Adipocyte (in vitro differentiated cells): ENCODE measurements at regions not wholly inside any gene's neighbourhood (a gene's known extent, or its start where the extent isn't known, plus 50 kb on each side); places are given as distances from the start of the nearest gene placed in this dataset.

ENCODE experiments used
- DNase-seq: peaks from one replicate; pipeline ENCODE4 v3.0.0-alpha.2; 2015; ENCODE audit warnings: low read depth
- H3K27me3 ChIP-seq: replicated peaks from 2 replicates; pipeline ENCODE4 v1.7.0; 2013; ENCODE audit warnings: mild to moderate bottlenecking, low read length, moderate library complexity; ENCODE audit not compliant: control insufficient read depth, insufficient read depth
- H3K36me3 ChIP-seq: 2 replicates; pipeline ENCODE4 v1.7.0; 2013; ENCODE audit warnings: low read length, mild to moderate bottlenecking, moderate library complexity; ENCODE audit not compliant: control insufficient read depth, insufficient read depth, severe bottlenecking
- H3K4me1 ChIP-seq: 2 replicates; pipeline ENCODE4 v1.7.0; 2013; ENCODE audit warnings: mild to moderate bottlenecking, low read length, moderate library complexity; ENCODE audit not compliant: control insufficient read depth, insufficient read depth
- H3K4me3 ChIP-seq: 2 replicates; pipeline ENCODE4 v1.7.0; 2013; ENCODE audit warnings: mild to moderate bottlenecking, low read length, moderate library complexity
- H3K9ac ChIP-seq: 2 replicates; pipeline ENCODE4 v1.7.0; 2013; ENCODE audit warnings: mild to moderate bottlenecking, low read length, moderate library complexity
- H3K9me3 ChIP-seq: 2 replicates; pipeline ENCODE4 v1.7.0; 2013; ENCODE audit warnings: mild to moderate bottlenecking, low read length, moderate library complexity; ENCODE audit not compliant: control insufficient read depth

- H3K4me3 ChIP-seq, result no peak overlapping the region
- peaks cover 11% of the 10 kb centered on the region for H3K9me3 ChIP-seq
- H3K36me3 ChIP-seq, result no peaks in the 10 kb centered on the region
- H3K4me1 ChIP-seq, result peaks cover 9% of the 10 kb centered on the region
- no peak for DNase-seq
- H3K27me3 ChIP-seq, result no peaks in the 10 kb centered on the region
- no peak overlapping the region for H3K9ac ChIP-seq
These were observed 72.6 kb downstream of the MYEOV start for GRCh38 chr11:69366591-69366990.

GRCh38 chr11:69367211-69367964, 73.4 kb downstream of the MYEOV start:
- H3K4me3 ChIP-seq, result no peak overlapping the region
- H3K27me3 ChIP-seq, result no peaks in the 10 kb centered on the region
- no peak overlapping the region for H3K9ac ChIP-seq
- no peak for DNase-seq
- peaks cover 11% of the 10 kb centered on the region for H3K9me3 ChIP-seq
- H3K36me3 ChIP-seq, result no peaks in the 10 kb centered on the region
- peaks cover 6% of the 10 kb centered on the region for H3K4me1 ChIP-seq

- no peak for DNase-seq
- H3K36me3 ChIP-seq, result no peaks in the 10 kb centered on the region
These were observed 74.3 kb downstream of the MYEOV start for GRCh38 chr11:69368119-69368880.

GRCh38 chr11:69369210-69369825, 75.4 kb downstream of the MYEOV start:
- no peak for DNase-seq
- Histone ChIP-seq H3K4me1 (peaks cover 6% of the 10 kb centered on the region), H3K36me3 (no peaks in the 10 kb centered on the region), H3K9ac (no peak overlapping the region), H3K27me3 (no peaks in the 10 kb centered on the region), H3K4me3 (no peak overlapping the region), H3K9me3 (peaks cover 11% of the 10 kb centered on the region)

More at GRCh38 chr11:69368119-69368880, 74.3 kb downstream of the MYEOV start:
- H3K4me3 ChIP-seq, result no peak overlapping the region
- no peaks in the 10 kb centered on the region for H3K27me3 ChIP-seq
- H3K9ac ChIP-seq, result no peak overlapping the region
- peaks cover 11% of the 10 kb centered on the region for H3K9me3 ChIP-seq
- H3K4me1 ChIP-seq, result peaks cover 6% of the 10 kb centered on the region

- H3K4me3 ChIP-seq, result no peak overlapping the region
- no peak for DNase-seq
- H3K9me3 ChIP-seq, result peaks cover 11% of the 10 kb centered on the region
- H3K4me1 ChIP-seq, result peaks cover 6% of the 10 kb centered on the region
- no peaks in the 10 kb centered on the region for H3K36me3 ChIP-seq
- no peak overlapping the region for H3K9ac ChIP-seq
- no peaks in the 10 kb centered on the region for H3K27me3 ChIP-seq
These were observed 76.0 kb downstream of the MYEOV start for GRCh38 chr11:69369945-69370344.

- no peaks in the 10 kb centered on the region for H3K27me3 ChIP-seq
- H3K9ac ChIP-seq, result no peak overlapping the region
- peaks cover 11% of the 10 kb centered on the region for H3K9me3 ChIP-seq
- H3K4me1 ChIP-seq, result peaks cover 6% of the 10 kb centered on the region
- DNase-seq, result no peak
- no peak overlapping the region for H3K4me3 ChIP-seq
- no peaks in the 10 kb centered on the region for H3K36me3 ChIP-seq
These were observed 77.2 kb downstream of the MYEOV start for GRCh38 chr11:69370984-69371709.

GRCh38 chr11:69371731-69372588, 78.0 kb downstream of the MYEOV start:
- no peak for DNase-seq
- Histone ChIP-seq H3K9me3 (peaks cover 11% of the 10 kb centered on the region), H3K36me3 (no peaks in the 10 kb centered on the region), H3K4me1 (peaks cover 6% of the 10 kb centered on the region), H3K9ac (no peak overlapping the region), H3K27me3 (no peaks in the 10 kb centered on the region), H3K4me3 (no peak overlapping the region)

- no peaks in the 10 kb centered on the region for H3K36me3 ChIP-seq
- no peaks in the 10 kb centered on the region for H3K27me3 ChIP-seq
- H3K9me3 ChIP-seq, result peaks cover 11% of the 10 kb centered on the region
- H3K4me3 ChIP-seq, result no peak overlapping the region
- peaks cover under 1% of the 10 kb centered on the region for H3K4me1 ChIP-seq
- H3K9ac ChIP-seq, result no peak overlapping the region
- no peak for DNase-seq
These were observed 78.8 kb downstream of the MYEOV start for GRCh38 chr11:69372589-69373250.

GRCh38 chr11:69373251-69373635, 79.3 kb downstream of the MYEOV start:
- Histone ChIP-seq H3K4me3 (no peak overlapping the region), H3K36me3 (no peaks in the 10 kb centered on the region), H3K9ac (no peak overlapping the region), H3K27me3 (no peaks in the 10 kb centered on the region), H3K9me3 (peaks cover 11% of the 10 kb centered on the region), H3K4me1 (no peaks in the 10 kb centered on the region)
- no peak for DNase-seq
